GM12891 (cell line): ENCODE measurements at regions not wholly inside any gene's neighbourhood (a gene's known extent, or its start where the extent isn't known, plus 50 kb on each side); places are given as distances from the start of the nearest gene placed in this dataset.

Source experiments
- PAX5 ChIP-seq: IDR thresholded peaks from 2 replicates; pipeline ENCODE4 v1.6.1; 2011; ENCODE audit warnings: low read length, moderate library complexity, mild to moderate bottlenecking; ENCODE audit not compliant: insufficient read depth, severe bottlenecking
- POLR2A ChIP-seq: IDR thresholded peaks from 2 replicates; pipeline ENCODE4 v1.6.1; 2011; ENCODE audit warnings: low read depth, low read length, control low read depth

GRCh38 chr3:80807577-80807976 is 953.9 kb downstream of the GBE1 start:
- TF ChIP-seq PAX5, result no peak
- TF ChIP-seq POLR2A, result no peak
